HCT116 (cell line): ENCODE measurements at regions not wholly inside any gene's neighbourhood (a gene's known extent, or its start where the extent isn't known, plus 50 kb on each side); places are given as distances from the start of the nearest gene placed in this dataset.

Experiments
- CTCF ChIP-seq, 3 experiments: fragments of 200-600 bp in 1 of 3; sonication (generic) in 1 of 3; IDR thresholded peaks in 2 of 3; conservative IDR thresholded peaks in 1 of 3; 2 replicates each; pipeline ENCODE4 v1.5.1; 2012 to 2017; ENCODE audit warnings: low read depth in 2 of 3, low read length in 2 of 3, antibody characterized with exemption in 1 of 3, borderline replicate concordance in 1 of 3, control low read depth in 1 of 3, mild to moderate bottlenecking in 1 of 3, mixed read lengths in 1 of 3, mixed run types in 1 of 3, moderate library complexity in 1 of 3; ENCODE audit not compliant: insufficient read depth in 1 of 3
- EZH2 ChIP-seq: fragments of 200-600 bp; sonication (generic); IDR thresholded peaks from 2 replicates; pipeline ENCODE4 v1.6.1; 2017; ENCODE audit warnings: antibody characterized with exemption, mixed run types
- EZH2phosphoT487 ChIP-seq: fragments of 200-600 bp; IDR thresholded peaks from 2 replicates; pipeline ENCODE4 v1.6.1; 2018; ENCODE audit warnings: antibody characterized with exemption, borderline replicate concordance
- POLR2A ChIP-seq: IDR thresholded peaks from 2 replicates; pipeline ENCODE4 v1.7.0; 2011; ENCODE audit warnings: borderline replicate concordance; ENCODE audit not compliant: insufficient read depth, insufficient read length; ENCODE audit errors: extremely low read depth
- POLR2AphosphoS5 ChIP-seq: IDR thresholded peaks from 2 replicates; pipeline ENCODE4 v1.6.1; 2011; ENCODE audit warnings: mild to moderate bottlenecking, low read depth, low read length, moderate library complexity
- ZNF274 ChIP-seq: fragments of 200-500 bp; sonication (Bioruptor generic); IDR thresholded peaks from 2 replicates; pipeline ENCODE4 v1.6.1; 2014; ENCODE audit warnings: mild to moderate bottlenecking, low read depth, low read length, inconsistent platforms

GRCh38 chr1:101520302-101520701 is 283.5 kb downstream of the S1PR1 start:
- TF ChIP-seq ZNF274 (no peak), POLR2AphosphoS5 (no peak), CTCF (IDR thresholded peaks at IDR 0.05 in 2 of 3, conservative IDR thresholded peaks at IDR 0.05 in 1 of 3; ENCODE audit: borderline replicate concordance in 1 of 3, insufficient read depth in 1 of 3, low read depth in 2 of 3, low read length in 2 of 3) (peak; percentile 36 to 81 (median 73); a peak in 5 of 6 replicates), EZH2phosphoT487 (no peak), POLR2A (no peak), EZH2 (no peak)
